ENCODE measurements at regions not wholly inside any gene's neighbourhood (a gene's known extent, or its start where the extent isn't known, plus 50 kb on each side); places are given as distances from the start of the nearest gene placed in this dataset.

- TF ChIP-seq, protein P1, sequence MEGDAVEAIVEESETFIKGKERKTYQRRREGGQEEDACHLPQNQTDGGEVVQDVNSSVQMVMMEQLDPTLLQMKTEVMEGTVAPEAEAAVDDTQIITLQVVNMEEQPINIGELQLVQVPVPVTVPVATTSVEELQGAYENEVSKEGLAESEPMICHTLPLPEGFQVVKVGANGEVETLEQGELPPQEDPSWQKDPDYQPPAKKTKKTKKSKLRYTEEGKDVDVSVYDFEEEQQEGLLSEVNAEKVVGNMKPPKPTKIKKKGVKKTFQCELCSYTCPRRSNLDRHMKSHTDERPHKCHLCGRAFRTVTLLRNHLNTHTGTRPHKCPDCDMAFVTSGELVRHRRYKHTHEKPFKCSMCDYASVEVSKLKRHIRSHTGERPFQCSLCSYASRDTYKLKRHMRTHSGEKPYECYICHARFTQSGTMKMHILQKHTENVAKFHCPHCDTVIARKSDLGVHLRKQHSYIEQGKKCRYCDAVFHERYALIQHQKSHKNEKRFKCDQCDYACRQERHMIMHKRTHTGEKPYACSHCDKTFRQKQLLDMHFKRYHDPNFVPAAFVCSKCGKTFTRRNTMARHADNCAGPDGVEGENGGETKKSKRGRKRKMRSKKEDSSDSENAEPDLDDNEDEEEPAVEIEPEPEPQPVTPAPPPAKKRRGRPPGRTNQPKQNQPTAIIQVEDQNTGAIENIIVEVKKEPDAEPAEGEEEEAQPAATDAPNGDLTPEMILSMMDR (IDR thresholded peaks at IDR 0.05 in 8 of 11, conservative IDR thresholded peaks at IDR 0.05 in 3 of 11): no peak
- TF ChIP-seq POLR2A (IDR thresholded peaks at IDR 0.05): no peak
- TF ChIP-seq POLR2AphosphoS5 (IDR thresholded peaks at IDR 0.05): no peak
Observed at GRCh38 chr10:120002785-120003184, 110.3 kb downstream of the SEC23IP start.
